PC-3 (cell line): ENCODE measurements at regions not wholly inside any gene's neighbourhood (a gene's known extent, or its start where the extent isn't known, plus 50 kb on each side); places are given as distances from the start of the nearest gene placed in this dataset.

Experiments used
- EZH2phosphoT487 ChIP-seq: fragments of 300-600 bp; sonication (generic); IDR thresholded peaks from 2 replicates; pipeline ENCODE4 v1.6.1; 2018; ENCODE audit warnings: mild to moderate bottlenecking, antibody characterized with exemption, low read length, borderline replicate concordance
- TF ChIP-seq, protein P1 (sequence below): fragments of 300-600 bp; sonication (generic); conservative IDR thresholded peaks from 2 replicates; pipeline ENCODE4 v1.5.1; 2017; ENCODE audit warnings: antibody characterized with exemption, low read depth, mild to moderate bottlenecking, low read length

- TF ChIP-seq, protein P1, sequence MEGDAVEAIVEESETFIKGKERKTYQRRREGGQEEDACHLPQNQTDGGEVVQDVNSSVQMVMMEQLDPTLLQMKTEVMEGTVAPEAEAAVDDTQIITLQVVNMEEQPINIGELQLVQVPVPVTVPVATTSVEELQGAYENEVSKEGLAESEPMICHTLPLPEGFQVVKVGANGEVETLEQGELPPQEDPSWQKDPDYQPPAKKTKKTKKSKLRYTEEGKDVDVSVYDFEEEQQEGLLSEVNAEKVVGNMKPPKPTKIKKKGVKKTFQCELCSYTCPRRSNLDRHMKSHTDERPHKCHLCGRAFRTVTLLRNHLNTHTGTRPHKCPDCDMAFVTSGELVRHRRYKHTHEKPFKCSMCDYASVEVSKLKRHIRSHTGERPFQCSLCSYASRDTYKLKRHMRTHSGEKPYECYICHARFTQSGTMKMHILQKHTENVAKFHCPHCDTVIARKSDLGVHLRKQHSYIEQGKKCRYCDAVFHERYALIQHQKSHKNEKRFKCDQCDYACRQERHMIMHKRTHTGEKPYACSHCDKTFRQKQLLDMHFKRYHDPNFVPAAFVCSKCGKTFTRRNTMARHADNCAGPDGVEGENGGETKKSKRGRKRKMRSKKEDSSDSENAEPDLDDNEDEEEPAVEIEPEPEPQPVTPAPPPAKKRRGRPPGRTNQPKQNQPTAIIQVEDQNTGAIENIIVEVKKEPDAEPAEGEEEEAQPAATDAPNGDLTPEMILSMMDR = no peak
- TF ChIP-seq EZH2phosphoT487 = no peak
Observed at GRCh38 chr21:28489821-28490350, 502.8 kb downstream of the LTN1 start.
